Epithelial cell of prostate (primary cell): ENCODE measurements at regions not wholly inside any gene's neighbourhood (a gene's known extent, or its start where the extent isn't known, plus 50 kb on each side); places are given as distances from the start of the nearest gene placed in this dataset.

Source experiments
- DNase-seq: peaks from one replicate; pipeline ENCODE4 v3.0.0-alpha.2; 2011; ENCODE audit warnings: low read depth, low spot score
- H3K27ac ChIP-seq: fragments of 450-650 bp; 2 replicates; pipeline ENCODE4 v1.5.1; 2017; ENCODE audit warnings: mild to moderate bottlenecking

DNA sequence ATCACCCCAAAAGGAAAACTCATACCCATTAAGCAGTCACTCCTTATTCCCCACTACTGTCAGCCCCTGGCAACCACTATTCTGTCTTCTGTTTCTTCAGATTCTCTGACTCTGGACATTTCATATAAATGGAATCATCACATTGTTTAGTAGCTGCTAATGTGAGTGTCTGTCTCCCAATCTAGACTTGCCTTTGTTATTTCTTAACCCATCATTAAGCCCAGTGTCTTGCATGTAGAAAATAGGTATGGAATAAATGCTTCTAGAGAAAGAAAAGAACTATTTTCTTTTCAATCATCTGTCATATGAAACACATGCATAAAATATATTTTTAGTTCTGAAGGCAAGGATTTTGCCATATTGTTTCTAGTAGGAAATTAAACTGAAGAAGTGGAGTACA lies 610.0 kb downstream of the PLPP3 start:
- DNase-seq: no peak
- no peak overlapping the region for H3K27ac ChIP-seq

DNA sequence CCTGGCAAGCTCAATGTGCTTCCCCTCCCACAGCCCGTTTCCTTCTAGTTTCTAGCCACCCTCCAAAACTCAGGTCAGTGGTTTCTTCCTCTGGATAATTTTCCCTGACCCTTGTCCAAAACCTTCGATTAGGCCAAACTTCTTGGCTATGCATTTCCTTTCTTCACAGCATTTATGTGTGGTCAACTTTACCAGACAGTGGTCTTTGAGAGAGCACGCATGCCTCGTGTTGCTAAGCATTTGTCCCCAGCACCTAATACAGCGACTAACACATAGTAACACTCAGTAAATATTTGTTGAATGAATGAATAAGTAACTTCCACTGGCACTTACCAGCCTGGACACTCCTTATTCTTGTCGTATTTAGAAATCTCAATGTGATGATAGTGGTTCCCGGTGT lies 610.7 kb downstream of the PLPP3 start:
- no peak overlapping the region for H3K27ac ChIP-seq
- no peak for DNase-seq

DNA sequence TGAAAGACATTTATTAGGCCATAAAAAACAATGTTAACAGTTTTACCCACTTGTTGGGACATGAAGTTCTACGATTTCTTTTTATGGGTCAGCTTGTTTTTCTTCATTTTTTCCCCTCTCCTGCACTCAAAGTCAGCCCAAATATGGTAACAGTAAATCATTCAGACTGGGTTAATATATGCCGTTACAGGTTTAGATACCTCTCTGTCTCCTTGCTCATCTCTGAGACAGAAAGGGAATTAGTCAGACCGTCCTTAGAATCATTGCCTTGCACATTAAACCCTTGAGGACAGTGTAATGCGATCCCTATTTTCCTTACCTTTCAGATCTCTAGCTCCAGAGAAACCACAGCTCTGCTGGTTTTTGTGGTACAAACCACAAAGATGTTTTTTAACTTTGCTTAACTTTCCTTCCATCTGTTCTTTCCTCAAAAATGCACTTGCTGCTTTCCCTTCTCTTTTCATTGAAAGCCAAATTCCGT lies 613.3 kb downstream of the PLPP3 start:
- H3K27ac ChIP-seq: no peak overlapping the region
- peak; percentile 48 for DNase-seq

DNA sequence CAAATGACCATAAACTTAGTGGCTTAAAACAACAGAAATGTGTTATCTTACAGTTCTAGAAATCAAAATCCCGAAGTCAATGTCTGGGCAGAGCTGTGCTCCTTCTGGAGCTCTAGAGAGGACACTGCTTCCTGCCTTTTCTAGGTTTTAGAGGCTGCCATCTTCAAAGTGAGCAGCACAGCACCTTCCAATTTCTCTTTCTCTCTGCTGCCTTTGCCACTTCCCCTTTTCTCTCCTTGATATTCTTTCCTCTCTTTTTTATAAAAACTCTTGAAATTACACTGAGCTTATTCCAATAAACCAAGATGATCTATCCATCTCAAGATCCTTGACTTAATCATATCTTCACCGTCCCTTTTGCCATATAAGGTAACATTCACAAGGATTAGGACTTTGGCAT lies 616.9 kb downstream of the PLPP3 start:
- no peak overlapping the region for H3K27ac ChIP-seq
- DNase-seq: no peak

DNA sequence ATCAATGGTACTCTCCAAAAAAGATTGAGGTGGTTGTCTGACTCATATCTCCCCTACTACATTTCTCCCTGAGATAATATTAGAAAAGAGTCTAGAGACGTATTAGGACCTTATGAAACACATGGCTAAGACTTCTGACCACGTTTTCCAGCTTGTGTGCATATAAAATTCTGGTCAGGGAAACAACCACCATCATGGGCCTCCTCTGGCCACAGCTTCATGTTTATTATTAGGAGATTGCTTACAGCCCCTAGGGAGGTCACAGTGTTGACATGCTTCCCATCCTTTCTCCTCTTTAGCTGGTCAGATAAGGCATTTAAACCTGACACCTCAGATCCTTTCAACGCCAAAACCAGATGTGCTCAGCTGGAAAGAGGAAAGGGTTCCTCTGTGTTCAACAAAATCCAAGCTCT lies 620.2 kb downstream of the PLPP3 start:
- DNase-seq: no peak

DNA sequence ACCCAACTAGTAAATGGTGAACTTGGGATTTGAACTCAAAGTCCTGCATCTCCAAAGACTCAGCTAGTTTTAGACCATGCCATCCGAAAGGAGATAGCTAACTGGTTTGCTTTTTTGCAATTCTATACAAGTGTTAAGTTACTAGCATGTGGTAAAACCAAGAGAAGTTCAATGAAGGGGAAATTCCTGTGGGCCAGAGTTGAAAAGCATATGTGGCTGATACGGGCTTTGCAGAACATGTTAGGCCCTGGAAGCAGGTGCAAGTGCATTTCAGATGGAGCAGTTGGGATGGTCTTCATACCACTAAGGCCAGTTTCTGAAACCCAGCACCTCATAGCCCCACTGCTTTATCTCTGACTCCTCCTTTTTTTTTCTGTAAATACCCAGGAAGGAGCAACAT lies 620.9 kb downstream of the PLPP3 start:
- DNase-seq: no peak

More for the DNA sequence above, 620.2 kb downstream of the PLPP3 start:
- no peak overlapping the region for H3K27ac ChIP-seq

DNA sequence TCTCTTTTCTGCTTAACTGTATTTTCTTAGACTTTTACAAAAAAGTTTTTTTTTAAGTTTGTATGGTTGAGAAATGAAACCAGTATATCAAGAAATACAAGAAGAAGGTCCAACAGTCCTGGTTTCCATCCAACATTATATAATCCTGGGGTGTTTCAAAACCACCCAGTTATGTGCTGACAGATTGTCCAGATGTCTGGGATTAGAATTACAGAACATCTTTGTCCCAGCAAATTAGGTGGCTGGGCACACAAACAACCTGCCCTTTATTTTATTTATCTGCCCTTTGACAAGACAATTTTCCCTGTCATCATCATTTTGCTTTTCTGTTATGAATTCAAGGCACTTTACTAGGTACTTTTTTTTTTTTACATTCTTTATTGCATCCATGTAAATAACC lies 622.1 kb downstream of the PLPP3 start:
- H3K27ac ChIP-seq: no peak overlapping the region
- DNase-seq: no peak

More for the DNA sequence above, 620.9 kb downstream of the PLPP3 start:
- no peak overlapping the region for H3K27ac ChIP-seq

DNA sequence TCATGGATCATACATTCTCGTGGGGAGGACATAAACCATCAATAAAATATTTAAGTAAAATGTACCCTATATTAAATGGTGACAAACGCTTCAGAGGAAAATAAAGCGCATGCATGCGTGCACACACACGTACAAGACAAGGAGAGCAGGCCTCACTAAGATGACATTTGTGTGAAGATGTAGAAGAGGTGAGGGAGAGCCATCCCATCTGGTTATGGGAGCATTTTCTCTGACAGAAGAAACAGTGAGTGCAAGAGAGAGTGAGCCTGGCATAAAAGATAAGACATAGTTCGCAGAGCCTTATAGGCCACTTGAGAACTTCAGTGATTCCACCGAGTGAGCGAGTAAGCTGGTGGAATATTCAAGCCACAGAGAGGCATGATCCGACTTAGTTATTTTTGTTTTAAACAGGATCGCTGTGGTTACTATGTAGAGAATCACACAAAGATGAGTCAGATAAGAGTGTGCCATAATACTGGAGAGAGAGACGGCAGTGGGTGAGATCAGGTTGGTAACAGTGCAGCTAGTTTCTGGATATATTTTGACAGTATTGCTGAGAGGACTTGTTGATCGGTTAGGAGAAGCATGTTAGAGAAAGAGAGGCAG lies 624.2 kb downstream of the PLPP3 start:
- DNase-seq: no peak
- no peak overlapping the region for H3K27ac ChIP-seq

DNA sequence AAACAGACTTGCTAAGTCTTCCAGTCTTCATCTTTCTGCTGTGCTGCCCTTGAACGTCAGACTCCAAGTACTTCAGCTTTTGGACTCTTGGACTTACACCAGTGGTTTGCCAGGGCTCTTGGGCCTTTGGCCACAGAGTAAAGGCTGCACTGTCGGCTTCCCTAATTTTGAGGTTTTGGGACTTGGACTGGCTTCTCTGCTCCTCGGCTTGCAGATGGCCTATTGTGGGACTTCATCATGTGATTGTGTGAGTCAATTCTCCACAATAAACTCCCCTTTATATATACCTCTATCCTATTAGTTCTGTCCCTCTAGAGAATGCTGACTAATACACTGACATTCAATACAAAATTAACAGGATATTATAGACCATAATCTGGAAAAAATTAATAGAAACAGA lies 628.1 kb downstream of the PLPP3 start:
- DNase-seq: no peak
- H3K27ac ChIP-seq: no peak overlapping the region

DNA sequence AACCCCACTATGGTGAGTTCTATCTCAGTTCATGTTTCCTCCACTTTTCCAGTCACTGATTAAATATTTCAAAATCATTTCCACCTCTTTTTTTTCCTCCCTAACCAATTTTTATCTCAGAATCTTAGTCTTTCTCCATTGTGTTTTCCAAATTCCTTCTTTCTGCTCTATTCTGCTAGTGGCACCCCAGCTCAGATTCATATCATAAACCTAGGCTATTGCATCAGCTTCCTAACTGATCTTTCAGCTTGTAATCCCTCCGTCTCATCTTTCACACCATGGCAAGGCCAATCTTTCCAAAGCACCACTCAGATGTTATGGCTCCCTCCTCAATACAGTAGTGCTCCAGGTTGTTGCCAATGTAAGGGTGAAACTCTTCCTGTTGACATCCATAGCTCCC lies 631.9 kb downstream of the PLPP3 start:
- no peak overlapping the region for H3K27ac ChIP-seq
- no peak for DNase-seq

DNA sequence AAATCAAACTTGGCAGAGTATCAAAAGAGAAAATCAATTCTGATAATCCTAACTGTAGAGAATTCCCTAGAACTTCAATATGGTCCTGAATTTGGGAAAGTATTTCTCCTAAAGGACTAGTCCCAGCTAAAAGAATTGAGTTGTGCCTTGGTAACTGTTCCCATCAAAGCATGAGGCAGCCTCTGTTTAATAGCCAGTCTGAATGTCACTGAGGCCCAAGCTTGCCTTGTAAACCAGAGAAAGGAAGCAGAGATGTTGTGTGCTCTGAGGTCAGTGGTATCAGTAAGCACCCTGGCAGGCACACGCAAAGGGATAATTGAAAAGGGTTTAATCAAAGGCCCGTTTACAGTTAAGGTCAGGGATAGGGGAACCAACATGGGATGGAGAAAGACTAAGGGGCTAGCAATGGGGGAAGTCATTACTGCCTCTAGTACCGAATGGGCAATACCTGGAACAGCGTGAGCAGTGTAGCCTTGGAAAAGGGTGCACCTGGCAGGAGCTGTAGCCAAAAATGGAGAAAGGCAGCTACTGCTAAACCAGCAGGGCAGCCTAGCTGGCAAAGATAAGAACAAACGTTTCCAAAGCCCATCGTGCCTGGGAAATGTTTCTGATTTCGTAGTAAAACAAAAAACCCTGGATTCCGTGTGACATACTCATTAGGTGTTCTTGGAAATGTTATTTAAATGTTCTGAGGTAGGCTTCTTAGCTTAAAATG lies 635.5 kb downstream of the PLPP3 start:
- no peak for DNase-seq
- H3K27ac ChIP-seq: no peak overlapping the region

DNA sequence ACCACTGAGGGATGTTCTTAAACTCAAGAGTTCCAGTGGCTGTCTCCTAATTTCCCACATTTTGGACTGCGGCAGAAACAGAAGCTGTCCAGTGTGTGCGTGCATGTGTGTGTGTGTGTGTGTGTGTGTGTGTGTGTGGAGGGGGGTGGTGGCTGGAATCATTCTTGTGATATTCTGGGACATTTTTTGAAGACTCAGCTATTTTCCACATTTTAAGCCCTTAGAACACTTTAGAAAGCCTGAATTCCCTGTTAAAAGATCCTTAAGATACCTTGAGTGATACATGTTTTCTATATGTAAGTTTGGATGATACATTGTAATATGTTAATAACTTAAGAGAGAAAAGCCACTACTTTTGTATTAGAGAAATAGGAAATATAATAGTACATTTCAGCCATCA lies 636.4 kb downstream of the PLPP3 start:
- no peak for DNase-seq
- no peak overlapping the region for H3K27ac ChIP-seq

DNA sequence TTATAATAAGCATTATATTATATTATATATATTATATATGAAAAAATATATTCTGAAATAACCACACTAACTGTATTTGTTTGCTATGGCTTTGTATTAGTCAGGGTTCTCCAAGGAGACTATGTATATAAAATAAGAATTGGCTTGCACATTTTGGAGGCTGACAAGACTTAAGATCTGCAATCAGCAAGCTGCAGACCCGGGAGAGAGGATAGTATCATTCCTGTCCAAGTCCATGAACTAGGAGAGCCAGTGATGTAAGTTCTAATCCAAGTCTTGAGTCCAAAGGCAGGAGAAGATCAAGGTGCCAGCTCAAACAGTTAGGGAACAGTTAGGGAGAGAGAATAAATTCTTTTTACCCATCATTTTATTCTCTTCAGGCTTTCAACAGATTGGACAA lies 639.5 kb downstream of the PLPP3 start:
- H3K27ac ChIP-seq: no peak overlapping the region
- DNase-seq: no peak

DNA sequence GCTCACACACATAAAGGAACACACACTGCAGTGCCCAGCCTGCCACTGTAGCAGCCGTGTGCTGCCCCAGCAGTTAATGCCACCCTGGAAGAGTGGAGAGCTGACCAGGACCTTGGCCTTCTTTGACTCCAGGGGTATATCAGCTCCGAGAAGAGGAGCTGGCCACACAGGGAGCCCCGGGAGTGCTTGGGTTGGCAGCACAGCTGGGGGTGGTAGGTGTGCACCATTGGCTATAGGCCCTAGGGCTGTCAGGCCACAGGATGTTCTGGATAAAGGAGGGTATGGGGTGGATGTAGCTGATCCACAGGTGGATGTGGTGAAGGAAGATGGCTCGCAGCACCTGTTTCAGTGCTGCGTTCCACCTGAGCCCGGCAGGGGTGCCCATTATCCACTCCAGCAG lies 640.5 kb downstream of the PLPP3 start:
- DNase-seq: no peak

DNA sequence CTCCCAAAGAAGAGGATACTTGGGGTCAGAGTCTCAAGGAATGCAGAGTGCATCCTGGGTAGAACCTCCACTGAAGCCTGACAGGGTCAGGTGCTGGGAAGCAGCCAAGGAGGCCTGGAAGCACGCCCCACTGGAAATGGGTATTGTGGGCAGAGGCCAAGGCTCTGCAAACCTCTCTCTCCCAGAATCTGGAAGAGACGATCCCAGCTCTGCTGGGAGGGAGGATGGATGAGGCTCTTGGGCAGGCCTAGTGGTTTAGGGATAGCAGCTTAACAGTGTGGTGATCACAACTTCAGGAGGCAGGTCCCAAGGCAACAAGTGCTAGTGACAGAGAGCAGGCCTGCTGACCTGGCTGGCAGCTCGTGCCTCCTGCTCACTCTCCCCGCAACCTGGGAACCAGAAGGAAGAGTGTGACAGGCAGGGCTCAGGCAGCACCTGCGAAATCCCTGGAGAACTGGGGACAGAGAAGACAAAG lies 641.0 kb downstream of the PLPP3 start:
- DNase-seq: no peak

More for the DNA sequence above, 640.5 kb downstream of the PLPP3 start:
- H3K27ac ChIP-seq: no peak overlapping the region

DNA sequence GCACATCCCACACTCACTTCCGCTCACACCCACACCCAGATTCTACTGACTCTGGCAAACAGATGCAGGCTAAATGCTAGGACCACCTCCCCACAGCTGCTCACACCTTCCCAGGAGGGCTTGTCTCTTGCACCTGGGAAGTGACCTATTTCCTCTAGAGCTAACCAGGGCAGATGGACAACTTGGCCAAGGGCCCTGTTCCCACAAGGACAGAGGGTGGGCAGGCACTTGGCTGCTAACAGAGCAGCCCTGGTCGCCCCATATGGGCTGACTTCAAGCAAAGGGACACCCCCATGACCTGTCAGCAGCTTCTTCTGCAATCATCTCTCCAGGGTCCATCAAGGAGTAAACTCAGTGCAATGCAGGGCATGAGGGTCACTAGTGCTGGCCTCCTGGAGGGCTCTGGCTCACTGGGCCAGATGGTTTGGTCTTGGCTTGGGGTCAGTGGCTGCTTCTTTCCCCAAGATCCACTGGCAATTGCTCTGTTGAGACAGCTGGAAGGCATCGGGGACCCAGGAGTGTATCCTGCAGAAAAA lies 641.5 kb downstream of the PLPP3 start:
- H3K27ac ChIP-seq: no peak overlapping the region
- DNase-seq: no peak

More for the DNA sequence above, 641.0 kb downstream of the PLPP3 start:
- H3K27ac ChIP-seq: no peak overlapping the region

DNA sequence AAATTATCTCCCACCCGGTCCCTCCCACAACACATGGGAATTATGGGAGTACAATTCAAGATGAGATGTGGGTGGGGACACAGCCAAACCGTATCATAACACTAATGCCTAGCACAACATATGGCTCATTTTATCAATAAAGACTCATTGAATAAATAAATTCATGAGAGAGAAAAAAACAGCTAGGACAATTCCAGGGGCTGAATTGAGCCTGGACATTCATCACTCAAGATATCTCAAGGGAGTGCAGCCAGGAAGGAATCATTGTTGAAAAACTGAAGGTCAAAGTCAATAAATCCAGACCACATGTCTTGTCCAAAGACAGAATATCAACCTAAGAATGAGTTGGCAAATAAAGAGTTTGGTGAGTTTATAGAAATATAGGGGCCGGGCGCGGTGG lies 644.1 kb downstream of the PLPP3 start:
- no peak for DNase-seq
- H3K27ac ChIP-seq: no peak overlapping the region

DNA sequence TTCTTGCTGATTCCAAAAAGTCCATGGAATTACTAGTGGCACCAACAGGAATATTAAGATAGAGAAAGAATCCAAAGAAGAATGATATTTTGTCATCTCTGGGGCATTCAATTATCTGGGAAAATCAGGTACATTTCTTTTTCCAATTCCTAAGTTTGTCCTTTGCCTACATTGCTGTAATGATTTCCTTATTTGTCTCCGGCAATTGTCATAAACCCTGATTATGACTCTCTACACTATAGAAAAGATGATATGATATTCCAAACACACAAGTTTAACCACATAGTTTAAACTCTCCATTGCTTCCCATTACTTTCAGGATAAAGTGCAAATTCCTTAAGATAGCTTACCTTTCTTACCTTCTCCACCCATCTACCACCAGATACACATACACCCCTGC lies 647.0 kb downstream of the PLPP3 start:
- no peak for DNase-seq
- H3K27ac ChIP-seq: no peak overlapping the region

DNA sequence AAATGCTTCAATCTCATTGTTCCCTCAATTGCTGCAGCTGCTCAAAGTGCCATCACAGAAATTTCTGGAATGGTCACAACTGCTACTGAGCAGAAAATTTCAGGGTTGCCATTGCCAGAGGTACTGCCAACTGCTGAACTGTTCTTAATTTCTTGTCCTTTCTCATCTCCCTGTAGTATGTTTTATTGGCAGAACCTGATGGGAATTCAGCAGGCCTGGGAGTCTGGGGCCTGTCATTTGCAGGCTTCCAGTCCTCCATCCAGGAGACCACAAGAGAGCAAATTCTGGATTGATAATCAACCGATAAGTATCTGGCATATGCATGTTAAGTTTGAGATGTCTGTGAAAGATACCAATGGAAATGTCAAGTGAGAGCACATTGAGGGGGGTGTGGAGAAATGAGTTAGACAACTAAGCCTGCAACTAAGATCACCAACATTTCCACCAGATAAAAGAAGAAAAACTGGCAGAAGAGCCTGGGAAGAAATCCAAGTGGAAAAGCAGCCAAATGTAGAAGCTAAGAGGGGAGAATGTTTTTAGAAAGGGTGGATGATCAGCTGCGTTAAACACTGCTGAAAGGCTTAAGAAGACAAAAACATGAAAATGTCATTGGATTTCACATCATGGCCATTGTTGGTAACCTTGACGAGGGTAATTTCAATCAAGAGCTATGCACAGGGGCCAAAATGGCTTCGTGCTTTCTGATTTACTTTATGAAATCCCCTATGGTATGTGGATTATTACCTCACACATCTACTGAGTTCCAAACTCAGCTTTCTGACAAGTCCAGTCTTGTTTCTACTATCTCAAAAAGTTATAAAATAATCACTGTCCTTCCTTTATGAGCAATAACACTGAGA lies 648.1 kb downstream of the PLPP3 start:
- no peak for DNase-seq
- H3K27ac ChIP-seq: no peak overlapping the region

DNA sequence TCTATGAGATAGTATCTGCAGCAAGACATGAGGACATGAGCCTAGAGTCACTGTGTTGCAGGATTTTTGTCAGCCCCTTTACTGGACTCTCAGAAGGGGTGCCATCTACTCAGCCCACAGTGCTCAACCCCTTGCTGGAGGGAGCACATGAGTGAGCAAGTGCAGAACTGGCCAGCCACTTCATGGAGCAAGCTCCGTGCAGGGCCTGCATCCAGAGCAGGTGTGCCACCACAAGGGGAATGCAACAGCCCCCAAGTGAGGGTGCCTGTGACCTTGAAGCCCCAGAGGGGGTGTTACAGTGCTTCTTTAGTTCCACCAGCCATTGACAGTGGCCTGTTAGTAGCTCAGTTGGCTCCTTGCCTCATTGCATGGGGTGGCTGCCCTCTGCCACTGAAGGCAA lies 649.7 kb downstream of the PLPP3 start:
- no peak for DNase-seq
- no peak overlapping the region for H3K27ac ChIP-seq

DNA sequence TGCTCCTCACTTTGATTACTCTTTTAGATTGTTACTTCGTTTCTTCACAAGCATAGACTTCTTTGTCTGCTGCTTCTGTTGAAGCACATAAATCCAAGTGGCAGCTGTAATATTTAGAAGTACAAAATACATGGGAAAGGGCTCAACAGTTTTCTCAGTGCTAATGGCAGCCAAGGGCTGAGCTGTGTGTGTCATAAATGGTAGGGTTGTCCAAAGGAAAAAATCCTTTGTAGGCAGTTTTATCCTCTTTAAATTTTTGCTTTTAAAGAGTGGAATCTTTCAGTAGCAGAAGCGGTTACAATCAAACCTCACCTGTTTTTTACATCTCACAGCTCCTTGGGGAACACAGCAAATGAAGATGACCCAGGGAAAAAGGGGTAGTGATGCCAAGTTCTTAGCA lies 650.8 kb downstream of the PLPP3 start:
- H3K27ac ChIP-seq: no peak overlapping the region
- DNase-seq: no peak
